ENCODE measurements at regions not wholly inside any gene's neighbourhood (a gene's known extent, or its start where the extent isn't known, plus 50 kb on each side); places are given as distances from the start of the nearest gene placed in this dataset.

DNA sequence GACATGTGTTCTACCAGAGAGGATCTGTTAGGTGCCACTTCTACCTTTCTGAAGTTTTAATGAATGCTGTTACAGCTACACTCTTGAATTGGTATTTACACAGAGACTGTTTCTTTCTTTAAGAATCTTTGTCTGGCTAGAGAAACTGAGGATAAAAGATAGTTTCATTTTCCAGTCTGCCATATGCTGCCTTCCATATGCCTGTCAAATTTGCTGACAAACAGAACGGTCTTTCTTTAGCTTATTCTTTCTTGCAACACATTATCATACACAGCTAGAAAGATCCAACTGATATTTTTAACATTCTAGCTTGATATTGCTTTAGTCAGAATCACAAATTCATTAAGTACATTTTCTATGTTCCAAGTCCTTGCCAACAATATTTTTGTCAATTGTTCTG is 409.8 kb upstream of the CELF4 start:
- no peak overlapping the region for H3K4me3 ChIP-seq (replicated peaks in 1 of 3; ENCODE audit: insufficient read depth in 1 of 3, low read depth in 1 of 3, low read length in 3 of 3)
- H3K4me1 ChIP-seq (ENCODE audit: control insufficient read depth, extremely low read depth, insufficient read depth, low read length), result no peaks in the 10 kb centered on the region
- no peak for FAIRE-seq
- H3K27ac ChIP-seq (ENCODE audit: insufficient read depth, low read depth, low read length), result no peak overlapping the region
- H3K9me1 ChIP-seq (replicated peaks; ENCODE audit: control insufficient read depth, extremely low read depth, insufficient read depth, low read length), result no peaks in the 10 kb centered on the region
- dilution Hi-C loops (cut with MboI; ENCODE audit: extremely low pct_ligation_motif_present, low sequenced_read_pairs) (no loop called here), intact Hi-C loops (cut with micrococcal nuclease) (no loop called here)
- TF ChIP-seq JUN (IDR thresholded peaks at IDR 0.05; ENCODE audit: borderline replicate concordance, insufficient read depth, insufficient read length, low read depth) (no peak), GATA2 (IDR thresholded peaks at IDR 0.05; ENCODE audit: insufficient read depth, insufficient read length, low read depth, low read length) (no peak), FOS (IDR thresholded peaks at IDR 0.05; ENCODE audit: borderline replicate concordance, insufficient read depth, low read length) (no peak), POLR2A (IDR thresholded peaks at IDR 0.05; ENCODE audit: low read depth, low read length) (no peak), POLR2AphosphoS5 (IDR thresholded peaks at IDR 0.05; ENCODE audit: insufficient read depth, low read depth, low read length) (no peak), MYC (IDR thresholded peaks at IDR 0.05; ENCODE audit: low read depth, low read length) (no peak), EZH2 (IDR thresholded peaks at IDR 0.05; ENCODE audit: borderline replicate concordance, low read depth, low read length, severe bottlenecking) (no peak)
- TF ChIP-seq, protein P1, sequence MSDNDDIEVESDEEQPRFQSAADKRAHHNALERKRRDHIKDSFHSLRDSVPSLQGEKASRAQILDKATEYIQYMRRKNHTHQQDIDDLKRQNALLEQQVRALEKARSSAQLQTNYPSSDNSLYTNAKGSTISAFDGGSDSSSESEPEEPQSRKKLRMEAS (IDR thresholded peaks at IDR 0.05; ENCODE audit: insufficient read depth, insufficient read length), result no peak
- TF ChIP-seq, protein P2, sequence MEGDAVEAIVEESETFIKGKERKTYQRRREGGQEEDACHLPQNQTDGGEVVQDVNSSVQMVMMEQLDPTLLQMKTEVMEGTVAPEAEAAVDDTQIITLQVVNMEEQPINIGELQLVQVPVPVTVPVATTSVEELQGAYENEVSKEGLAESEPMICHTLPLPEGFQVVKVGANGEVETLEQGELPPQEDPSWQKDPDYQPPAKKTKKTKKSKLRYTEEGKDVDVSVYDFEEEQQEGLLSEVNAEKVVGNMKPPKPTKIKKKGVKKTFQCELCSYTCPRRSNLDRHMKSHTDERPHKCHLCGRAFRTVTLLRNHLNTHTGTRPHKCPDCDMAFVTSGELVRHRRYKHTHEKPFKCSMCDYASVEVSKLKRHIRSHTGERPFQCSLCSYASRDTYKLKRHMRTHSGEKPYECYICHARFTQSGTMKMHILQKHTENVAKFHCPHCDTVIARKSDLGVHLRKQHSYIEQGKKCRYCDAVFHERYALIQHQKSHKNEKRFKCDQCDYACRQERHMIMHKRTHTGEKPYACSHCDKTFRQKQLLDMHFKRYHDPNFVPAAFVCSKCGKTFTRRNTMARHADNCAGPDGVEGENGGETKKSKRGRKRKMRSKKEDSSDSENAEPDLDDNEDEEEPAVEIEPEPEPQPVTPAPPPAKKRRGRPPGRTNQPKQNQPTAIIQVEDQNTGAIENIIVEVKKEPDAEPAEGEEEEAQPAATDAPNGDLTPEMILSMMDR (IDR thresholded peaks at IDR 0.05; ENCODE audit: extremely low read depth in 1 of 2, insufficient read depth in 1 of 2, low read depth in 1 of 2, low read length in 2 of 2), result no peak
- no peaks in the 10 kb centered on the region for H3K79me2 ChIP-seq (ENCODE audit: control insufficient read depth, insufficient read depth, low read length)
- H3K9ac ChIP-seq (replicated peaks; ENCODE audit: extremely low read depth, insufficient read depth, low read length), result no peak overlapping the region
- no peaks in the 10 kb centered on the region for H3K27me3 ChIP-seq (ENCODE audit: control insufficient read depth in 2 of 2, insufficient read depth in 2 of 2, low read length in 2 of 2)
- H3K4me2 ChIP-seq (ENCODE audit: insufficient read depth, low read length), result no peak overlapping the region
- BruUV-seq (replicated peaks), result no TSS peak
- H3K9me3 ChIP-seq (replicated peaks; ENCODE audit: control insufficient read depth, insufficient read depth, low read length), result peaks cover 7% of the 10 kb centered on the region
- ChIA-PET POLR2A (no interaction called here), CTCF (no interaction called here)
- no peak for DNase-seq (ENCODE audit: low read depth, low spot score)
- no peaks in the 10 kb centered on the region for H3K36me3 ChIP-seq (ENCODE audit: control insufficient read depth in 2 of 2, extremely low read depth in 1 of 2, insufficient read depth in 2 of 2, low read length in 2 of 2)
- no peaks in the 10 kb centered on the region for H4K20me1 ChIP-seq (replicated peaks; ENCODE audit: control insufficient read depth, extremely low read depth, insufficient read depth, low read length)
- H2AFZ ChIP-seq (ENCODE audit: low read depth, low read length), result no peak overlapping the region

Data from endothelial cell of umbilical vein (primary cell).